ENCODE measurements at regions not wholly inside any gene's neighbourhood (a gene's known extent, or its start where the extent isn't known, plus 50 kb on each side); places are given as distances from the start of the nearest gene placed in this dataset.
"Not testable (repeated sequence)": the region's sequence is repeated elsewhere in the genome, so short reads cannot be mapped to it uniquely, and the experiment has no call there.

DNA sequence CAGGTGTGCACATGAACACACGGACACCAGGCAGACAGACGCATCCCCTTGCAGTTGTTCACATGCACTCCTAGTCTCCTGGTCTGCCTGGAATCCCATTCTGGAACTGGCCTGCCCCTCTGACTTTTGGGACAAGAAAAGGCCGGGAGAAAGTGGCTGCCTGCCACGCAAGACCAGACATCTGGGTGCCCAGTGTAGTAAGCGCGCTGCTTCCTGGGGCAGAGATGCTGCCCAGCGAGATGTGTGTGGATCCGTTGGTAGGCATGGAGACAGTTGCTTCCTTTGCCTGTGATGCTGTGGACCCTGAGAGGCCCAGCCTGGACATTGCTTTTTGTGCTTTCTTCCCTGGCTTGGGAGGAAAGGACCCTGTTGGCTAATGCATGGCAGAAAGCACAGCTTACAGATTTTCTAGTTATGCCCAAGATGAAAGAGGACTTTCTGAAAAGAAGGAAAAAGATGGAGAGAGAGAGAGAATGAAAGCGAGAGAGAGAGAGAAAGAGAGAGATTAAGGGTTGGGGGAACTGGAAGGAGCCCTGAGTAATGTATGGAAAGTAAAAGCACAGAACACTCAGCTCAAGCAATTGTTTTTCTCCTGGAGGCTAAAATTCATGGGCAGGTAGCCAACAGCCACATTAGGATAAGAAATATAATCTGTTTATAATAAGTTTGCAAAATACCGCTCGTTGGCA, 235.3 kb downstream of the BCL2L11 start:
- H2AFZ ChIP-seq (ENCODE audit: low read length); H2BK15ac ChIP-seq (ENCODE audit: low read length); H3K27me3 ChIP-seq (replicated peaks in 1 of 4; ENCODE audit: control insufficient read depth in 3 of 4, extremely low read depth in 1 of 4, insufficient read depth in 3 of 4, low read length in 3 of 4); H3K4me2 ChIP-seq (ENCODE audit: insufficient read depth in 1 of 2, low read depth in 2 of 2, low read length in 2 of 2); H3K23ac ChIP-seq (ENCODE audit: insufficient read length); H3K79me2 ChIP-seq (ENCODE audit: control insufficient read depth in 1 of 2, insufficient read depth in 2 of 2, low read length in 2 of 2); H3K36me3 ChIP-seq (ENCODE audit: control insufficient read depth in 2 of 4, insufficient read depth in 4 of 4, low read length in 3 of 4); H3K79me1 ChIP-seq (ENCODE audit: low read depth, low read length); H3K18ac ChIP-seq (ENCODE audit: extremely low read depth, low read length); H3K4me3 ChIP-seq (ENCODE audit: extremely low read depth in 1 of 4, insufficient read depth in 2 of 4, low read depth in 3 of 4, low read length in 4 of 4); H2BK120ac ChIP-seq (replicated peaks; ENCODE audit: low read depth, low read length); H2BK5ac ChIP-seq (ENCODE audit: low read depth, low read length); H3K27ac ChIP-seq (ENCODE audit: low read depth, low read length); FAIRE-seq; H4K91ac ChIP-seq (replicated peaks; ENCODE audit: insufficient read length, low read length); H3K56ac ChIP-seq (replicated peaks; ENCODE audit: insufficient read length, low read depth, low read length); H3K23me2 ChIP-seq (ENCODE audit: low read depth, low read length); H4K20me1 ChIP-seq (replicated peaks in 1 of 2; ENCODE audit: control insufficient read depth in 1 of 2, insufficient read depth in 2 of 2, low read length in 2 of 2); H2AK5ac ChIP-seq (ENCODE audit: low read depth, low read length); CTCF ChIA-PET (ENCODE audit: partially characterized antibody); H2BK20ac ChIP-seq (ENCODE audit: low read length); H2BK12ac ChIP-seq (ENCODE audit: low read depth, low read length); H4K5ac ChIP-seq (ENCODE audit: insufficient read length, low read depth, low read length); H3K14ac ChIP-seq (ENCODE audit: insufficient read length); H3K9ac ChIP-seq (replicated peaks in 1 of 4; ENCODE audit: extremely low read depth in 1 of 4, low read depth in 3 of 4, low read length in 3 of 4); H4K8ac ChIP-seq (ENCODE audit: extremely low read depth, insufficient read depth, low read length); H3K4me1 ChIP-seq (replicated peaks in 1 of 4; ENCODE audit: control insufficient read depth in 3 of 4, insufficient read depth in 4 of 4, low read length in 3 of 4); DNase-seq (ENCODE audit: low read depth in 1 of 2, low spot score in 2 of 2); H3K4ac ChIP-seq (replicated peaks; ENCODE audit: insufficient read length, low read depth, low read length); POLR2A ChIA-PET (ENCODE audit: partially characterized antibody); H3K9me3 ChIP-seq (ENCODE audit: insufficient read depth in 2 of 2, low read depth in 1 of 2, low read length in 1 of 2): not testable (repeated sequence)
- WGBS, 2 experiments (ENCODE audit: extremely low coverage in 1 of 2, insufficient coverage in 1 of 2, insufficient read length in 1 of 2, insufficient replicate concordance in 2 of 2, low coverage in 1 of 2, low lambda C conversion rate in 2 of 2, missing lambda C conversion rate in 1 of 2), result 95% methylated on average over 6 of the region's 11 CpGs; no CpG with 5 or more reads in 1 of the 2 experiments

DNA sequence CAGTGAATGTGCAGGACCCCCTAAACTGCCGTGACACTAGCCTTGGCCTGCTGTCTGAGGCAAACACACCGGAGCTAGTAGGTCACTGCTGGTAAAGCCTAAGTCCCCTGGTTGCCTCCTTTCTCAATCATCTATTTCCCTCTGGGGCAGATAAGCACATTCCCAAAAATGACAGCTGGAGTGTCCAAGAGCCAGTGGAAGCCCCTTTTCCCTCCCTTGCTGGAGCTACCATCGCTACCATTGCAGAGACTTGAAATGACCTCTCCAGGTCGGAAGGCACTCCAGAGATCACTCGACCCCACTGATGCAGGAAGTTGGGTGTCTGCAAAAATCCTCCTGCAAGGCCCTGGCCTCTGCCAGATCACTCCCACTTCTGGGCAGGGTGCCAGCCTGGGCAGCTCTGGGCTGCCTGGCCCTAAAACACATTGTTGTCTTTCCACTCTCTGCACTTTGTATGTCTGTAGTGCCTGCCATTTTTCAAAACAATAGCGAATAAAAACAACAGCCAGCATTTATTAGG, 235.9 kb downstream of the BCL2L11 start:
- H3K4ac ChIP-seq (replicated peaks; ENCODE audit: insufficient read length, low read depth, low read length); H3K79me2 ChIP-seq (ENCODE audit: control insufficient read depth in 1 of 2, insufficient read depth in 2 of 2, low read length in 2 of 2); CTCF ChIA-PET (ENCODE audit: partially characterized antibody); H2BK120ac ChIP-seq (replicated peaks; ENCODE audit: low read depth, low read length); DNase-seq (ENCODE audit: low read depth in 1 of 2, low spot score in 2 of 2); H2AFZ ChIP-seq (ENCODE audit: low read length); H3K23ac ChIP-seq (ENCODE audit: insufficient read length); H3K14ac ChIP-seq (ENCODE audit: insufficient read length); H2BK5ac ChIP-seq (ENCODE audit: low read depth, low read length); H3K9me3 ChIP-seq (ENCODE audit: insufficient read depth in 2 of 2, low read depth in 1 of 2, low read length in 1 of 2); H3K9ac ChIP-seq (replicated peaks in 1 of 4; ENCODE audit: extremely low read depth in 1 of 4, low read depth in 3 of 4, low read length in 3 of 4); H4K5ac ChIP-seq (ENCODE audit: insufficient read length, low read depth, low read length); FAIRE-seq; H4K91ac ChIP-seq (replicated peaks; ENCODE audit: insufficient read length, low read length); POLR2A ChIA-PET (ENCODE audit: partially characterized antibody); H3K36me3 ChIP-seq (ENCODE audit: control insufficient read depth in 2 of 4, insufficient read depth in 4 of 4, low read length in 3 of 4); H3K27ac ChIP-seq (ENCODE audit: low read depth, low read length); H3K4me1 ChIP-seq (replicated peaks in 1 of 4; ENCODE audit: control insufficient read depth in 3 of 4, insufficient read depth in 4 of 4, low read length in 3 of 4); H4K8ac ChIP-seq (ENCODE audit: extremely low read depth, insufficient read depth, low read length); H3K56ac ChIP-seq (replicated peaks; ENCODE audit: insufficient read length, low read depth, low read length); H3K79me1 ChIP-seq (ENCODE audit: low read depth, low read length); H3K4me2 ChIP-seq (ENCODE audit: insufficient read depth in 1 of 2, low read depth in 2 of 2, low read length in 2 of 2); H2AK5ac ChIP-seq (ENCODE audit: low read depth, low read length); H2BK20ac ChIP-seq (ENCODE audit: low read length); H2BK12ac ChIP-seq (ENCODE audit: low read depth, low read length); H3K4me3 ChIP-seq (ENCODE audit: extremely low read depth in 1 of 4, insufficient read depth in 2 of 4, low read depth in 3 of 4, low read length in 4 of 4); H3K18ac ChIP-seq (ENCODE audit: extremely low read depth, low read length); H3K23me2 ChIP-seq (ENCODE audit: low read depth, low read length); H3K27me3 ChIP-seq (replicated peaks in 1 of 4; ENCODE audit: control insufficient read depth in 3 of 4, extremely low read depth in 1 of 4, insufficient read depth in 3 of 4, low read length in 3 of 4); H2BK15ac ChIP-seq (ENCODE audit: low read length); H4K20me1 ChIP-seq (replicated peaks in 1 of 2; ENCODE audit: control insufficient read depth in 1 of 2, insufficient read depth in 2 of 2, low read length in 2 of 2): not testable (repeated sequence)
- WGBS, 2 experiments (ENCODE audit: extremely low coverage in 1 of 2, insufficient coverage in 1 of 2, insufficient read length in 1 of 2, insufficient replicate concordance in 2 of 2, low coverage in 1 of 2, low lambda C conversion rate in 2 of 2, missing lambda C conversion rate in 1 of 2), result 83% methylated on average over 5 of the region's 6 CpGs; no CpG with 5 or more reads in 1 of the 2 experiments

All from H1 (cell line).